K562 (cell line): ENCODE measurements at regions not wholly inside any gene's neighbourhood (a gene's known extent, or its start where the extent isn't known, plus 50 kb on each side); places are given as distances from the start of the nearest gene placed in this dataset.
A peak's percentile ranks its signal among the peaks of the same experiment; 100 is the strongest.

Experiments
- ATF7 ChIP-seq: fragments of 450-650 bp; IDR thresholded peaks from 2 replicates; pipeline ENCODE4 v1.7.1; 2014; ENCODE audit warnings: mild to moderate bottlenecking, moderate library complexity
- BCLAF1 ChIP-seq, 2 experiments: fragments of 450-650 bp in 1 of 2; IDR thresholded peaks; 2 replicates each; pipeline ENCODE4 v1.6.1; 2011 to 2017; ENCODE audit warnings: low read depth in 2 of 2, antibody characterized with exemption in 1 of 2, borderline replicate concordance in 1 of 2, low read length in 1 of 2, mild to moderate bottlenecking in 1 of 2, mixed read lengths in 1 of 2; ENCODE audit not compliant: control insufficient read depth in 1 of 2
- ELK3 ChIP-seq: fragments of 450-650 bp; formaldehyde crosslinking; IDR thresholded peaks from 2 replicates; pipeline ENCODE4 v1.4.0; 2020; ENCODE audit warnings: mild to moderate bottlenecking
- ETV5 ChIP-seq: sonication (generic); formaldehyde crosslinking; IDR thresholded peaks from 2 replicates; pipeline ENCODE4 v1.4.0; 2020; ENCODE audit warnings: low read depth, mild to moderate bottlenecking, missing genetic modification reagents
- GABPB1 ChIP-seq: sonication (generic); formaldehyde crosslinking; IDR thresholded peaks from 2 replicates; pipeline ENCODE4 v1.8.0; 2022; ENCODE audit warnings: mild to moderate bottlenecking, missing genetic modification reagents
- HNRNPLL ChIP-seq: fragments of 200-400 bp; formaldehyde crosslinking; IDR thresholded peaks from 2 replicates; pipeline ENCODE4 v1.6.1; 2017; ENCODE audit warnings: low read length, low read depth, mild to moderate bottlenecking; ENCODE audit not compliant: poor library complexity, severe bottlenecking
- NR2C2 ChIP-seq, 2 experiments: fragments of 200-800 bp in 1 of 2; sonication (Bioruptor generic) in 1 of 2; sonication (generic) in 1 of 2; formaldehyde crosslinking in 1 of 2; IDR thresholded peaks; 2 replicates each; pipeline versions ENCODE4 v1.6.1 to v1.8.0; 2016 to 2022; ENCODE audit warnings: mild to moderate bottlenecking in 1 of 2, missing compliant biosample characterization in 1 of 2, missing genetic modification characterization in 1 of 2, missing genetic modification reagents in 1 of 2
- RREB1 ChIP-seq: fragments of 250-450 bp; sonication (Bioruptor Pico); IDR thresholded peaks from 2 replicates; pipeline ENCODE4 v1.4.0; 2020
- SPI1 ChIP-seq: IDR thresholded peaks from 2 replicates; pipeline ENCODE4 v1.6.1; 2011; ENCODE audit warnings: low read depth, low read length, control low read depth, borderline replicate concordance
- TEAD4 ChIP-seq, 2 experiments: sonication (generic) in 1 of 2; formaldehyde crosslinking in 1 of 2; IDR thresholded peaks; 2 replicates each; pipeline versions ENCODE4 v1.6.1 to v1.8.0; 2012 to 2022; ENCODE audit warnings: borderline replicate concordance in 1 of 2, inconsistent platforms in 1 of 2, low read length in 1 of 2, mild to moderate bottlenecking in 1 of 2, missing genetic modification reagents in 1 of 2
- ZBTB33 ChIP-seq: sonication (generic); formaldehyde crosslinking; IDR thresholded peaks from 2 replicates; pipeline ENCODE4 v1.8.1; 2023; ENCODE audit warnings: mild to moderate bottlenecking, missing genetic modification reagents
- ZNF717 ChIP-seq: fragments of 250-450 bp; sonication (Bioruptor Pico); IDR thresholded peaks from 2 replicates; pipeline ENCODE4 v1.5.0; 2021
- ZNF76 ChIP-seq: fragments of 250-450 bp; sonication (Bioruptor Pico); IDR thresholded peaks from 2 replicates; pipeline ENCODE4 v1.4.0; 2020; ENCODE audit warnings: mild to moderate bottlenecking, moderate library complexity, borderline replicate concordance

- TF ChIP-seq ZBTB33 (CRISPR knock-in tag), result 0 out of 2 replicates have a peak, but pooled peaks have one; percentile 0
- no peak for TF ChIP-seq HNRNPLL
- TF ChIP-seq ZNF76, result 0 out of 2 replicates have a peak, but pooled peaks have one; percentile 43
- 0 out of 2 replicates have a peak, but pooled peaks have one; percentile 46 for TF ChIP-seq ATF7
- TF ChIP-seq RREB1 (CRISPR knock-in tag), result no peak
- no peak for TF ChIP-seq BCLAF1 (IDR thresholded peaks at IDR 0.05; ENCODE audit: borderline replicate concordance in 1 of 2, control insufficient read depth in 1 of 2, low read depth in 2 of 2, low read length in 1 of 2)
- TF ChIP-seq ETV5 (CRISPR knock-in tag), result 0 out of 2 replicates have a peak, but pooled peaks have one; percentile 48
- 0 out of 2 replicates have a peak, but pooled peaks have one; percentile 59 for TF ChIP-seq ELK3 (CRISPR knock-in tag)
- TF ChIP-seq ZNF717, result no peak
- peak; percentile 98 for TF ChIP-seq SPI1
- peak; percentile 50; the same call in 1 of the 2 replicates for TF ChIP-seq TEAD4 (IDR thresholded peaks at IDR 0.05; ENCODE audit: low read length)
- no peak for TF ChIP-seq TEAD4 (CRISPR knock-in tag; IDR thresholded peaks at IDR 0.05; ENCODE audit: borderline replicate concordance)
- peak; percentile 46; the same call in 1 of the 2 replicates for TF ChIP-seq GABPB1 (CRISPR knock-in tag)
- no peak for TF ChIP-seq NR2C2 (CRISPR knock-in tag; IDR thresholded peaks at IDR 0.05)
- TF ChIP-seq NR2C2 (tag; IDR thresholded peaks at IDR 0.05), result peak; percentile 63
These were observed 72.4 kb upstream of the TNFAIP3 start (continued) for GRCh38 chr6:137794516-137795201.
